HG03575 (cell line): ENCODE measurements at regions not wholly inside any gene's neighbourhood (a gene's known extent, or its start where the extent isn't known, plus 50 kb on each side); places are given as distances from the start of the nearest gene placed in this dataset.

Experiments
- ATAC-seq: cut with Tn5 transposase; IDR thresholded peaks from one replicate; pipeline ENCODE4 v1.9.1; 2021; ENCODE audit not compliant: unreplicated experiment, insufficient number of reproducible peaks, low FRiP score; ENCODE audit errors: extremely low read depth

- no peak for ATAC-seq
Observed at GRCh38 chr13:75072891-75073290, 409.1 kb downstream of the TBC1D4 start.

GRCh38 chr13:75072368-75072767, 409.6 kb downstream of the TBC1D4 start:
- ATAC-seq: no peak

DNA sequence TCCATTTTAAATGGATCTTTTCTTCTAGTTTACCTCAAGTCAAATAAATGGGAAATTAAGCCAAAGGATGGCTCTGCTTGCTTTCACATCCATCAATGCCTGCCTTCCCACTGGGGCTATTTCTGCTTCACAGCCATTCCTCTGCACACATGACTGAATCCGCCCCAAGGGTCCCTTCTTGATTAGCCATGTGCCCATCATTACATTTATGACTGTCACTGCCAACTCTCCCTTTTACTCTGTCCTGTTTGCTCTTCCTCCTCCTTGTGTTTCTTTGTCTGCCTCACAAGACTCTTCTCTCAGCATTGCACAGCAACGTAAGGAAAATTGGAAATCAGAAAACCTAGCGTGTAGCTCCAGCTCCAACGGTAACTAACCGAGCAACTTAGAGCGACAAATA, 410.2 kb downstream of the TBC1D4 start:
- ATAC-seq: no peak

- ATAC-seq: no peak
Observed at GRCh38 chr13:75071395-75071794, 410.6 kb downstream of the TBC1D4 start.

- ATAC-seq: no peak
Observed at GRCh38 chr13:75061909-75062308, 420.1 kb downstream of the TBC1D4 start.

GRCh38 chr13:75055296-75055695, 426.7 kb downstream of the TBC1D4 start:
- ATAC-seq: no peak

GRCh38 chr13:75052616-75053015, 429.4 kb downstream of the TBC1D4 start:
- no peak for ATAC-seq

GRCh38 chr13:75050419-75051046, 431.4 kb downstream of the TBC1D4 start:
- no peak for ATAC-seq

GRCh38 chr13:75049735-75050335, 432.1 kb downstream of the TBC1D4 start:
- no peak for ATAC-seq

GRCh38 chr13:75042807-75043206, 439.2 kb downstream of the TBC1D4 start:
- ATAC-seq: no peak

GRCh38 chr13:75038393-75039113, 443.4 kb downstream of the TBC1D4 start:
- ATAC-seq: no peak

DNA sequence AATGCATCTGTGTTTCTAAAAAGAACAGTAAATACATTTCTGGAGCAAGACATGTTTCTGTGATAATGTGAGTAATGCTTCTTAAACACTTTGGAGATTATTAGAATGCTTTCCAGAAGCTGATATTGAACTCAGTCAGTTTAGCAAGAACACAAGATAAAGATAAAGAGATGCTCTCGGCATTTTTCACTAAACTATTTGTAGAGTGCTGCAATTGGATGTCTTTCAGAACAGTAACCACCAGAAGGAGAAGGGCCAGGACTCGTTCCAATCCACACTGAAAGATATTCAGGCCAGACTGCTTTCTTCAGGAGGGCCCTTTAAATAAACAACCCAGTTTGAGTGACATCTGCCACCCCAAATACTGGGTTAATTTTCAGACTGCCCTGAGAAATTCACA, 456.0 kb downstream of the TBC1D4 start:
- no peak for ATAC-seq

DNA sequence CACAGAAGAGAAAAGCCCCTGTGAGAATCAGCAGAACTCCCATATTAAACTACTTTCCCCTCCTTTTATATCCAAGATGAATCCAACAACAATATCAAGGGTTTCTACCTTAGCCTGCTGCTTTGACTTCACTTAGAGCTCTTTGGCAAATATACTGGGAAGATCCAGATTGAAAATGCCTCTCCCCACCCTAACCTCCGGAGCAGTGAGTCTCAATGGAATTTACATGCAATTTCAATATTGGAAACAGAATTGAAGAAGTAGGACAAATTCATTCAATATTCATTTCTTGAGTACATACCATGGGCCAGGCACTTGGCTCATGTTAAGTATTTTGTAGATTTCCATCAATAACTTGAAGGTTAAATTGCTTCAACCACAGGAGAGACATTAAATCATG, 457.4 kb downstream of the TBC1D4 start:
- ATAC-seq: no peak

DNA sequence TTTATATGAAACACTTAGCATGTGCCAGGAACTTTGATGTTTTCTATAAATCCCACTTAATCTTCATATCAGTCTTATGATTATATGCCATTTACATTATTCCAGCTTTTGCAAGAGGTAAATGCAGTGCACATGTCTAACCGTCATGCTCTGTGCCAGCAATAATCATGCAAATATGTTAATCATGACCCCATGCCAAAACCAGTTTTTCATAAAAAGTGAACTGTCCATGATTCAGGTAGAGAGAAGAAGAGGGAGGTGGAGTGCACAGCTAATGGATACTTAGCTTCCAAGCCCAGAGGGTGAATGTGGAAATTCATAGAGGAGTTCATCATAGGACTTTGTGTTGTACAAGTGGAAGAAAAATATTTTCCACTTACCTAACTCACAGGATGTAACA, 458.4 kb downstream of the TBC1D4 start:
- no peak for ATAC-seq

DNA sequence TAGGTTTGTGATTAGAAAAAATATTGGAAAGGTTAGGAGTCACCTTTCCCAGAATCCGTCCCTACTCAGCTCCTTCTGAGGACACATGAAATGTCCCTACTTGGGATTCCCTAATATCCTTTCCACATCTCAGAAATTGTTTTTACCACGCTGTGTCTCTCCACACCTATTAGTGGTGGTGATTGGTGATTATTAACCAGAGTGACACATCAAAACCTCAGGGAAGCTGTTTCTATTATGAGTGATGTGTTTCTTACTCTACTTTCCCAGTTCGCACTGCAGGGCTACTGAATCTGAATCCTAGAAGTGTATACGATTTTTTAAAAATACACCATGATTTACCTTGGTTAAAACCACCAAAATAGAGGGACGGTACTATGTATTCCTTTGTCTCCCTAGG, 460.8 kb downstream of the TBC1D4 start:
- no peak for ATAC-seq

- ATAC-seq: no peak
Observed at GRCh38 chr13:75016225-75016624, 465.7 kb downstream of the TBC1D4 start.

DNA sequence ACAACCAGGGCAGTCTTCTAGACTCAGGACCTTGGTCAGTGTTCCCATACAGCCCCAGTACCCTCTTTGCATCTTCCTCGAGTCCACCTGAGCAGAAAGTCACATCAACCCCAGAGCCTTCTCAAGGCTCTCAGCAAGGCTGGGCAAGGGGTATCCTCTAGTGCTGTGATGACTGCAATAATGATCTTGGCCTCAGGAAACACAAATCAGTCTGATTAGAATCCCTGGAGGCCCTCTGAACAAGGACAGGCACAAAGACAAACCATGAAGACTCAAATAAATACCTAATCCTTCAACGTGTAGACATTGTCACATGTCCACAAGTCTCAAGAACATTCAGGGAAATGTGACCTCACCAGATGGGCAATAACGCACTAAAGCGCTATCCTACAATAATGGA, 468.2 kb downstream of the TBC1D4 start:
- ATAC-seq: no peak

DNA sequence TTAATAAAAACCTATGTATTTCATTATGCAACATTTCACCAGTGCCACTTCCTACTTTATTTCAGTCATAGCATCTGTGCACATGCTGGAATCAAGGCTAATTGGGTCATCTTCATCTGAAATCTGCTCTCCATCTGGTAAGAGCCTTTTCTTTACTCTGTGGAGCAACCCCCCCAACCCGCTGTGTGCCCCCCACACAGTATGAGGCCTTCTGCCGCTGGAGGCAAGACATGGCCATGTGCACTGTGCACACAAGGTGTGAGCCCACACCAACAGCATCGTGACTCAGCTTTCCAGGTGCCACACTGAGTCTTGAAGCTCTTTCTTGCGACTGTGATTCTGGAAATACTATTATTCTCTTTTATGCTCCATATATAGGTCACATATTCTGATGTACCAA, 471.0 kb downstream of the TBC1D4 start:
- no peak for ATAC-seq

GRCh38 chr13:75008926-75009325, 473.0 kb downstream of the TBC1D4 start:
- no peak for ATAC-seq

- no peak for ATAC-seq
Observed at GRCh38 chr13:74990992-74991391, 491.0 kb downstream of the TBC1D4 start.
